Epithelial cell of esophagus (primary cell): ENCODE measurements at regions not wholly inside any gene's neighbourhood (a gene's known extent, or its start where the extent isn't known, plus 50 kb on each side); places are given as distances from the start of the nearest gene placed in this dataset.

Experiments
- DNase-seq: peaks from one replicate; pipeline ENCODE4 v3.0.0; 2010; ENCODE audit warnings: low read depth
- H3K4me3 ChIP-seq: 2 replicates; pipeline ENCODE4 v1.5.1; 2011; ENCODE audit warnings: mild to moderate bottlenecking, low read length, control low read depth
- TF ChIP-seq, protein P1 (sequence below): IDR thresholded peaks from 2 replicates; pipeline ENCODE4 v1.5.1; 2011; ENCODE audit warnings: low read depth, mild to moderate bottlenecking, low read length, control low read depth, inconsistent platforms; ENCODE audit not compliant: insufficient read depth; ENCODE audit errors: missing control alignments

DNA sequence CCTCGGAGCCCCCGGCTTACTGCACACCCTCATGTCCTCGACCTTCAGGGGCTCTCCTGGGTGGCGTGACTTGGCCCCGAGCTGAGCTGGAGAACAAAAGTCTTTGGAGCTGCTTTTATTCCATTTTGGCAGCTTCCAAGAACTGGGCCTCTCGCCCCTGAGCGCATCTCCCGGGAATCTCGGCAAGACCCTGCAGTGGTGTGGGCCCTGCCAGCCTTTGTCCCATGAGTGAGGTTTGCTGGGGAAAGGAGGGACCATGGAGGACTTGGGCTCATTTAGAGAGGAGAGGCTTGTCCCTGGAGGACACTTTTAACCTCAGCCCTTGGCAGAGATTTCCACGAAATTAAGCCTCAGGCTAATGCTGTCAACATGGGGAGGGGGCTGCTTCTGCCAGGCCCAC lies 62.3 kb upstream of the SLCO4A1 start:
- no peak overlapping the region for H3K4me3 ChIP-seq
- TF ChIP-seq, protein P1, sequence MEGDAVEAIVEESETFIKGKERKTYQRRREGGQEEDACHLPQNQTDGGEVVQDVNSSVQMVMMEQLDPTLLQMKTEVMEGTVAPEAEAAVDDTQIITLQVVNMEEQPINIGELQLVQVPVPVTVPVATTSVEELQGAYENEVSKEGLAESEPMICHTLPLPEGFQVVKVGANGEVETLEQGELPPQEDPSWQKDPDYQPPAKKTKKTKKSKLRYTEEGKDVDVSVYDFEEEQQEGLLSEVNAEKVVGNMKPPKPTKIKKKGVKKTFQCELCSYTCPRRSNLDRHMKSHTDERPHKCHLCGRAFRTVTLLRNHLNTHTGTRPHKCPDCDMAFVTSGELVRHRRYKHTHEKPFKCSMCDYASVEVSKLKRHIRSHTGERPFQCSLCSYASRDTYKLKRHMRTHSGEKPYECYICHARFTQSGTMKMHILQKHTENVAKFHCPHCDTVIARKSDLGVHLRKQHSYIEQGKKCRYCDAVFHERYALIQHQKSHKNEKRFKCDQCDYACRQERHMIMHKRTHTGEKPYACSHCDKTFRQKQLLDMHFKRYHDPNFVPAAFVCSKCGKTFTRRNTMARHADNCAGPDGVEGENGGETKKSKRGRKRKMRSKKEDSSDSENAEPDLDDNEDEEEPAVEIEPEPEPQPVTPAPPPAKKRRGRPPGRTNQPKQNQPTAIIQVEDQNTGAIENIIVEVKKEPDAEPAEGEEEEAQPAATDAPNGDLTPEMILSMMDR = no peak
- DNase-seq = no peak

DNA sequence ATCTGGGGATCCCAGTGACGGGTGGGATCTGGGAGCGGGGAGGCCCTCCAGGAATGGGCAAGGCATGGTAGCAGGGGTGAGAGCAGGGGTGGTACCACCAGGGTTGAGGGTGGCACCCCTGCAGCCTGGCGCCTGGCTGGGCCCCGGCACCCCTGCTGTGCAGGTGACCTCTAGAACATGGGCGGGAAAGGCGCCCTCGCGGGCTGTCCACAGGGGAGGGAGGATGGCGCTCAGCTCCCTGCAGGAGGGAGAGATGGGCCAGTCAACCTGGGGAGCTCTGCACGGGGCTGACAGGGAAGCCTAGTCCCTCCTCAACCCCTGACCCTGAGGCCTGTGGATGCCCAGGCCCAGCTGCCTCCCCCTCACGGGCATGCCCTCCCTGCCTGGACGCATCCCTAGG lies 61.6 kb upstream of the SLCO4A1 start:
- no peak for DNase-seq
- TF ChIP-seq, protein P1 = no peak
- H3K4me3 ChIP-seq = no peak overlapping the region

DNA sequence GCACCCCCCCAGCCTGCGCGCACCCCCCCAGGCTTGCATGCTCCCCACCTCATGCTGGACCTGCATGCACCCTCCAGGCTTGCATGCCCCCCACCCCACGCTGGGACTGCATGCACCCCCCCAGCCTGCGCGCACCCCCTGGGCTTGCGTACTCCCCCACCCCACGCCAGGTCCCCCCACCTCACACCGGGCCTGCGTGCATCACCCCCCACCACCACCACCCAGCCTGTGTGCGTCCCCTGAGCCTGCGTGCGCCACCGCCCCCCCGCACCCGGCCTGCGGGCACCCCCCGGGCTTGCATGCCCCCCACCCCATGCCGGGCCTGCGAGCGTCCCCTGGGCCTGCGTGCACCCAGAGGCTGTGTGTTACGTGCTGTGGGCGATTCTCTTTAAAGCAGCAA lies 61.0 kb upstream of the SLCO4A1 start:
- TF ChIP-seq, protein P1 = no peak
- H3K4me3 ChIP-seq = no peak overlapping the region
- DNase-seq = no peak

DNA sequence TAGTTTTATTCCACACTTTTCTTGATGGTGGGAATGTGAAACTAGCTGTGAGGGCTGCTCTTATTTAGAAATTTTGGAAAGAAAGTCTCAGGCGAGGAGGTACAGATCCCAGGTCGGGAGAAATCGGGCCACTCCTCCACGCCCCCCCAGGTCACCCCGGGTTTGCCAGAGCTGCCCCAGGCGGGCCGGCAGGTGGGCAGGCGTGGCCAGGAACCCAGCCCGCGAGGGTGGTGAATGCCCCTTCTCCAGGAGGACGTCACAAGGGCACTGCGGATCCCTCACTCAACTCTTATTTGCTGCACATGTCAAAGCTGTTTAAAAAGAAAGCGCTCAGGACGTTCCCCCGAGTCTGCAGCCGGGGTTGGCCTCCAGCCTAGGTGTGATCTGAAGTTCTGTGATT lies 60.5 kb upstream of the SLCO4A1 start:
- TF ChIP-seq, protein P1 = no peak
- no peak overlapping the region for H3K4me3 ChIP-seq
- no peak for DNase-seq

DNA sequence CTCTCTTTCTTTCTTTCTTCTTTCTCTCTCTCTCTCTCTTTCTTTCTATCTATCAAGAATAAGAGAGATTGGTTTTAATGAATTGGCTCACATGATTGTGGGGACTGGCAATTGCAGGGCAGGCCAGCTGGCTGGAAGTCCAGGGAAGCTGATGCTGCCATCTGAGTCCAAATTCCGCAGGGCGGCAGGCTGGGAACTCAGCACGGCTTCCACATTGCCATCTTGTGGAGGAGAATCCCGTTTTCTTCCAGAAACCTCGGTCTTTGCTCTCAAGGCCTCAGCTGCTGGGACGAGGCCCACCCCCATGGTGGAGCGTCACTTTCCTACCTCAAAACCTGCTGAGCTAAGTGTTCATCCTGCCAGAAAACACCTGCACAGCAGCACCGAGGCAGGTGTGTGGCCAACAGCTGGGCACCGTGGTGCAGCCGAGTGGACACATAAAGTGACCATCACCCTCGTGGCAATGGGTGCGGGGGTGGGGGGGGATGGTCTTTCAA lies 58.8 kb upstream of the SLCO4A1 start:
- TF ChIP-seq, protein P1 = no peak
- no peak overlapping the region for H3K4me3 ChIP-seq
- no peak for DNase-seq

DNA sequence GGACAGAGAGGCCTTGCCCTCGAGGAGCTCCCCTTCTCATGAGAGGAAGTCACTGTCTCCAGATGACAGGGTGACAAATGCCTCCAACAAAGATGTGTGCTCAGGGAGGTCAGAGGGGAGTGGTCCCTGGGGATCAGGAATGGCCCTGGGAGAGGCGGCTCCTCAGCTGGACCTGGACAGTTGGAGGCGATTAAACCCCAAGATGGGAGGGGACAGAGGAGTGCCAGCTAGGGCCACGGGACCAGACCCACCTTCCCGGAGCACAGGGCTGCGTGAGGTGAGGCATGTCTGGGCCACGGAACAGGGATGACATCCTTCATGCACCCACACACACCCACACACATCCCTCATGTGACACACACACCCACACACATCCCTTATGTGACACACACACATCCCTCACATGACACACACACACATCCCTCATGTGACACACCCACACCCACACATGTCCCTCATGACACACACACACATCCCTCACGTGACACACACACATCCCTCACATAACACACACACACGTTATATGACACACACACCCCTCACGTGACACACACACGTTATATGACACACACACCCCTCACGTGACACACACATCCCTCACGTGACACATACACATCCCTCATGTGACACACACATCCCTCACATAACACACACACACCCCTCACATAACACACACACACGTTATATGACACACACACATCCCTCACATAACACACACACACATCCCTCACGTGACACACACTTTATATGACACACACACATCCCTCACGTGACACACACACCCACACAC lies 57.4 kb upstream of the SLCO4A1 start:
- TF ChIP-seq, protein P1 = no peak
- H3K4me3 ChIP-seq = no peak overlapping the region
- no peak for DNase-seq
